H9 (cell line): ENCODE measurements at regions not wholly inside any gene's neighbourhood (a gene's known extent, or its start where the extent isn't known, plus 50 kb on each side); places are given as distances from the start of the nearest gene placed in this dataset.

Experiments used
- DNase-seq: peaks from one replicate; pipeline ENCODE4 v3.0.0-alpha.2; 2017
- H2AFZ ChIP-seq: one replicate; pipeline ENCODE4 v1.6.1; 2013; ENCODE audit warnings: mild to moderate bottlenecking, low read length, control low read depth, moderate library complexity
- H2AK5ac ChIP-seq: 2 replicates; pipeline ENCODE4 v1.6.1; 2013; ENCODE audit warnings: low read length, control low read depth, mixed read lengths; ENCODE audit not compliant: insufficient read length
- H2BK120ac ChIP-seq: one replicate; pipeline ENCODE4 v1.6.1; 2013; ENCODE audit warnings: low read depth, mild to moderate bottlenecking, low read length, control low read depth, inconsistent platforms; ENCODE audit not compliant: poor library complexity, severe bottlenecking
- H2BK12ac ChIP-seq: 2 replicates; pipeline ENCODE4 v1.6.1; 2013; ENCODE audit warnings: low read length, control low read depth, mixed read lengths, low read depth; ENCODE audit not compliant: insufficient read length
- H2BK15ac ChIP-seq: 2 replicates; pipeline ENCODE4 v1.6.1; 2013; ENCODE audit warnings: low read depth, low read length, control low read depth
- H2BK20ac ChIP-seq: one replicate; pipeline ENCODE4 v1.6.1; 2013; ENCODE audit warnings: low read depth, mild to moderate bottlenecking, low read length, control low read depth, inconsistent platforms; ENCODE audit not compliant: poor library complexity, severe bottlenecking
- H2BK5ac ChIP-seq: 2 replicates; pipeline ENCODE4 v1.6.1; 2013; ENCODE audit warnings: low read length, control low read depth, mixed read lengths; ENCODE audit not compliant: insufficient read length
- H3K14ac ChIP-seq: 2 replicates; pipeline ENCODE4 v1.6.1; 2013; ENCODE audit warnings: low read length, control low read depth; ENCODE audit not compliant: insufficient read depth
- H3K18ac ChIP-seq: 2 replicates; pipeline ENCODE4 v1.6.1; 2013; ENCODE audit warnings: low read depth, mild to moderate bottlenecking, mixed read lengths, low read length, control low read depth; ENCODE audit not compliant: insufficient read length
- H3K23ac ChIP-seq: 2 replicates; pipeline ENCODE4 v1.6.1; 2013; ENCODE audit warnings: low read length, control low read depth, mixed read lengths, low read depth; ENCODE audit not compliant: insufficient read length
- H3K23me2 ChIP-seq: 2 replicates; pipeline ENCODE4 v1.6.1; 2013; ENCODE audit warnings: low read depth, mild to moderate bottlenecking, mixed read lengths, low read length, control low read depth; ENCODE audit not compliant: insufficient read length, poor library complexity, severe bottlenecking
- H3K27ac ChIP-seq: 2 replicates; pipeline ENCODE4 v1.5.1; 2013; ENCODE audit warnings: low read length, control low read depth, mixed read lengths, low read depth; ENCODE audit not compliant: insufficient read length
- H3K27me3 ChIP-seq: 2 replicates; pipeline ENCODE4 v1.6.1; 2013; ENCODE audit warnings: low read length, control low read depth, inconsistent platforms; ENCODE audit not compliant: insufficient read depth
- H3K4ac ChIP-seq: 2 replicates; pipeline ENCODE4 v1.6.1; 2013; ENCODE audit warnings: low read depth, mild to moderate bottlenecking, control low read depth, inconsistent platforms, low read length, moderate library complexity
- H3K4me1 ChIP-seq: 2 replicates; pipeline ENCODE4 v1.6.1; 2013; ENCODE audit warnings: low read length, control low read depth, inconsistent platforms; ENCODE audit not compliant: insufficient read depth
- H3K4me2 ChIP-seq: 2 replicates; pipeline ENCODE4 v1.6.1; 2013; ENCODE audit warnings: low read length, control low read depth, mixed read lengths; ENCODE audit not compliant: insufficient read length, insufficient read depth
- H3K56ac ChIP-seq: 2 replicates; pipeline ENCODE4 v1.6.1; 2013; ENCODE audit warnings: low read depth, mild to moderate bottlenecking, mixed read lengths, low read length, control low read depth; ENCODE audit not compliant: insufficient read length
- H3K79me1 ChIP-seq: 2 replicates; pipeline ENCODE4 v1.6.1; 2013; ENCODE audit warnings: low read depth, mild to moderate bottlenecking, moderate library complexity, low read length, control low read depth, inconsistent platforms; ENCODE audit not compliant: insufficient read depth, poor library complexity, severe bottlenecking
- H3K79me2 ChIP-seq: 2 replicates; pipeline ENCODE4 v1.6.1; 2013; ENCODE audit warnings: low read length, control low read depth, inconsistent platforms; ENCODE audit not compliant: insufficient read depth
- H3K9ac ChIP-seq: 2 replicates; pipeline ENCODE4 v1.6.1; 2013; ENCODE audit warnings: low read length, control low read depth, mixed read lengths; ENCODE audit not compliant: insufficient read length; ENCODE audit errors: extremely low read depth
- H3K9me3 ChIP-seq: one replicate; pipeline ENCODE4 v1.6.1; 2013; ENCODE audit warnings: low read depth, low read length, inconsistent platforms; ENCODE audit not compliant: control insufficient read depth
- H3T11ph ChIP-seq: one replicate; pipeline ENCODE4 v1.6.1; 2013; ENCODE audit warnings: mild to moderate bottlenecking, low read length, control low read depth, inconsistent platforms
- H4K20me1 ChIP-seq: one replicate; pipeline ENCODE4 v1.6.1; 2013; ENCODE audit not compliant: control insufficient read depth, insufficient read length, insufficient read depth
- H4K5ac ChIP-seq: 2 replicates; pipeline ENCODE4 v1.6.1; 2013; ENCODE audit warnings: low read depth, mild to moderate bottlenecking, mixed read lengths, low read length, control low read depth; ENCODE audit not compliant: insufficient read length
- H4K8ac ChIP-seq: replicated peaks from 2 replicates; pipeline ENCODE4 v1.6.1; 2013; ENCODE audit warnings: low read length, control low read depth, mixed read lengths, low read depth; ENCODE audit not compliant: insufficient read length
- H4K91ac ChIP-seq: 2 replicates; pipeline ENCODE4 v1.6.1; 2013; ENCODE audit warnings: low read depth, mild to moderate bottlenecking, moderate library complexity, mixed read lengths, low read length, control low read depth; ENCODE audit not compliant: insufficient read length
- H3K27ac Mint-ChIP-seq, 3 experiments: 2 replicates in 2 of 3; 3 replicates in 1 of 3; pipeline ENCODE4 v1.8.0; 2020 to 2021; ENCODE audit warnings: mixed read lengths in 3 of 3, mild to moderate bottlenecking in 1 of 3, moderate library complexity in 1 of 3
- H3K27me3 Mint-ChIP-seq: 2 replicates; pipeline ENCODE4 v1.8.0; 2021; ENCODE audit warnings: low read depth, mild to moderate bottlenecking, moderate library complexity, mixed read lengths
- H3K36me3 Mint-ChIP-seq, 3 experiments: 2 replicates in 2 of 3; 3 replicates in 1 of 3; pipeline ENCODE4 v1.8.0; 2020 to 2021; ENCODE audit warnings: low read depth in 3 of 3, mixed read lengths in 3 of 3; ENCODE audit not compliant: insufficient read depth in 1 of 3
- H3K4me1 Mint-ChIP-seq, 2 experiments: 2 replicates each; pipeline ENCODE4 v1.8.0; 2020; ENCODE audit warnings: mixed read lengths in 2 of 2
- H3K4me3 Mint-ChIP-seq, 2 experiments: 2 replicates in 1 of 2; 3 replicates in 1 of 2; pipeline ENCODE4 v1.8.0; 2020 to 2021; ENCODE audit warnings: mild to moderate bottlenecking in 2 of 2, mixed read lengths in 2 of 2, moderate library complexity in 1 of 2
- H3K9me3 Mint-ChIP-seq, 2 experiments: 2 replicates in 1 of 2; 3 replicates in 1 of 2; pipeline ENCODE4 v1.8.0; 2020; ENCODE audit warnings: mild to moderate bottlenecking in 2 of 2, mixed read lengths in 2 of 2, moderate library complexity in 1 of 2
- CTCF ChIP-seq: fragments of 200-600 bp; sonication (generic); conservative IDR thresholded peaks from 3 replicates; pipeline ENCODE4 v1.8.0; 2021; ENCODE audit warnings: antibody characterized with exemption, mild to moderate bottlenecking
- WGBS: extraction: QIAGEN DNeasy Blood & Tissue Kit; methylation state at CpG from one replicate; pipeline ENCODE4 v1.1.7; 2013; ENCODE audit warnings: missing lambda C conversion rate, low lambda C conversion rate, mixed read lengths; ENCODE audit not compliant: insufficient read length; ENCODE audit errors: extremely low coverage; 5-methylcytosine and 5-hydroxymethylcytosine counted together

- no peak overlapping the region for H4K5ac ChIP-seq
- H2BK12ac ChIP-seq, result no peak overlapping the region
- H3K4me1 Mint-ChIP-seq, result no peaks in the 10 kb centered on the region
- H3K9ac ChIP-seq, result no peak overlapping the region
- WGBS, result no CpG with 5 or more reads among the region's 1 CpG
- H3K23me2 ChIP-seq, result no peaks in the 10 kb centered on the region
- no peak overlapping the region for H3K14ac ChIP-seq
- no peaks in the 10 kb centered on the region; a peak in 1 of 5 replicates for H3K9me3 Mint-ChIP-seq
- no peaks in the 10 kb centered on the region for H3K36me3 Mint-ChIP-seq
- no peak for TF ChIP-seq CTCF
- no peak overlapping the region for H3K4ac ChIP-seq
- no peak overlapping the region for H2BK5ac ChIP-seq
- H4K20me1 ChIP-seq, result no peaks in the 10 kb centered on the region
- H2BK15ac ChIP-seq, result no peak overlapping the region; the same call in 1 of the 2 replicates
- no peak overlapping the region for H3K27ac Mint-ChIP-seq
- no peaks in the 10 kb centered on the region for H3K79me2 ChIP-seq
- no peak overlapping the region for H3K18ac ChIP-seq
- no peak overlapping the region for H3K4me3 Mint-ChIP-seq
- H3K27me3 Mint-ChIP-seq, result no peaks in the 10 kb centered on the region
- H2BK20ac ChIP-seq, result no peak overlapping the region
- H3K9me3 ChIP-seq, result no peaks in the 10 kb centered on the region
- H2AK5ac ChIP-seq, result no peak overlapping the region
- H3K79me1 ChIP-seq, result no peaks in the 10 kb centered on the region
- H3K27ac ChIP-seq, result no peak overlapping the region
- H4K8ac ChIP-seq, result no peak overlapping the region
- H3T11ph ChIP-seq, result no peak overlapping the region
- no peak overlapping the region for H3K23ac ChIP-seq
- no peak overlapping the region for H3K4me2 ChIP-seq
- no peak overlapping the region for H4K91ac ChIP-seq
- no peak overlapping the region for H2AFZ ChIP-seq
- no peak for DNase-seq
- no peaks in the 10 kb centered on the region for H3K4me1 ChIP-seq
- H3K27me3 ChIP-seq, result no peaks in the 10 kb centered on the region
- H3K56ac ChIP-seq, result no peak overlapping the region
- no peak overlapping the region for H2BK120ac ChIP-seq
Observed at GRCh38 chr6:98443633-98444032, 390.7 kb upstream of the POU3F2 start.
